ENCODE measurements at regions not wholly inside any gene's neighbourhood (a gene's known extent, or its start where the extent isn't known, plus 50 kb on each side); places are given as distances from the start of the nearest gene placed in this dataset.

DNA sequence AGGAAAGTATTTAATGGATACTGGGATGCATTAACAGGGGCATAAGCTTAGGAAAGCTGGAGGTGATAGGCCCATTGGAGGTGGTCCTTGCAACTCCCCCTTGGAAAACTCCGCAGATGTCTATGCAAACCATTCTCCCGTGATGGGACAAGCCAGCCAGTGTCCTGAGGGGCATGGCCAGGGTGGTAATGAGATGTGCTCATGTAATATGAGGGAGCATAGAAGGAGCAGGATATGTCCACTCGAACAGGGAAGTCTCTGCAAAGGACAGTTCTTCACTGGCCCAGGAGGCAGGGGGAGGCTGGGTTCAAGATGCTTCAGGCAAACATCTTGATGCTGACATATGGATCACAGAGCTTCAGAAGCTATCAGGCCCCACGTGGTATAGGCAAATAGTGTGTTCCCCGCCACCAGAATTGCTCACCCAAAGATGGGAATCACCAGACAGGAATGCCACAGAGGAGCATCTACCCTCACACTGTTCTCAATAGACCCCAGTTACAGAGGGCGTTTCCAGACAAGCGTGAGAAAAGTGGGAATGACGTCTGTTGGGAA is 201.6 kb upstream of the CDH4 start:
- no peak for DNase-seq (ENCODE audit: low read depth)

DNA sequence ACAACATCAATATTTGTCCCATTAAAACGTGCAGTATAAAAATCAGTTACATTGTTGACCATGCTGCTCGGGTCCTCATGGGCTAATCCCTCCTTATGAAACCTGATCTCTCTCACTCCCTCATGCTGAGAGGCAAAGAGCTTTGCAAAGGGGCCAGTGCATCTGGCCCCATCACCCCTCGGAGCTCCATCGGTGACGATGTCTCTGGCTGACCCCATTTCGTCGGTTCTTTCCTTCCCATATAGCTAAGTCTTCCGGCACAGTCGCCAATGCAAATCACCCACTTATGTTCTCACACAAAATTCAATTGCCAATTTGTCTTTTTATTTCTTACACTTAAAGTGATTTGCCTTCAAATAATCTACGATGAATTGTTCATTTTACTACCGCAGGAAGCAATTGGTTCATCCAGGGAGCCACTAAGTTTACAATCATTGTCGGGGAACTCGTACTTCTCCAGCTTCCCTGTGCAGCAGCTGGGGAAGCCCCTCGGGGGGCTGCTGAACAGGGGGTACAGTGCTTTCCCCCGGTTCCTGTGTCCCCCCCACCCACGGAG is 199.8 kb upstream of the CDH4 start:
- DNase-seq (ENCODE audit: low read depth) = no peak

DNA sequence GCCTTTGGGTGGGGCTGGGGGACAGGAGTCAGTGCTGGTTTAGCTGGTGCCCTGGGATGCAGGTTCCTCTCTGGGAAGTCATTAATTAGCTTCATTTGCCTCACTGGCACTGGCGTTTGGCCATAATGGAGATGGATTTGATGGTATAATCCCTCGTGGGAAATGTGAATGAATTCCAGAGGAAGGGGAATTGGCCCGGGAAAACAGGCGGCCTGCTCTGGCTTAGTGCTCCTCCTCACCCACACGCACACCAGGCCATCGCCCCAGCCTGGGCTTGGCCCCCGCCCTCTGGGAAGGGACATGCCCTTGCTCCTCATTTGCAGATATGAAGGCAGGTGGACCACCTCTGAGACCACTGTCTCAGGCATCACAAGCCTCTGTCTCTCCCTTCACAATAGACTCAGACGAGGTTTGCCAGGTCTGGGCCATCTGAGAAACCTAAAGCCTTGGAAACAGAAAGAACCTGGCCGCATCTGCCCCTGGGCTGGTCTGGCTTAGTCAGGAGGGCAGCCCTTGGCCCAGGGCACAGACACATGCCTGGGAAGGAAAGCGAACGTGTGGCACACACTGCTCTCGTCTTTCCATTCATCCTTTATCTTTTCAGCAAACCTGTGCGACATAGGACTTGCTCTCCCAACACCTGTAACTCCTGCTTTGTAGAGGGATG is 199.2 kb upstream of the CDH4 start:
- DNase-seq (ENCODE audit: low read depth) = no peak

DNA sequence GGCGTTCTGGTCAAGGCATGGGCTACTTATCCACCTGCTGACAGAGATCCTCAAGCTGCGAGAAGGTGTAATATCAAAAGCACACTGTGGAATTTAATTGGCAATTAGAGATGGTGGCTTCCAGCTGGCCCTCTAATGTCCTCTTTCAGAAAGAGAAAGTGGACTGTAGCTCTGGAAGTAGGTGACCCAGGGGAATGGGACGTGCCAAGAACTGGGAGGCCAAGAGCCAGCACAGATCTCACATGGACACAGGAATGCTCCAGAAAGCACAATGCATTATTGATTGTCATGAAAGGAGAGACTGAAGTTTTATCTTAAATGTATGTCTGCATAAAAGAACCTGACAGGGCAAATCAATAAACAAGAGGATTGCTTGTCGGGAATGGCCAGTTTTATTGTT is 198.6 kb upstream of the CDH4 start:
- DNase-seq (ENCODE audit: low read depth) = no peak

DNA sequence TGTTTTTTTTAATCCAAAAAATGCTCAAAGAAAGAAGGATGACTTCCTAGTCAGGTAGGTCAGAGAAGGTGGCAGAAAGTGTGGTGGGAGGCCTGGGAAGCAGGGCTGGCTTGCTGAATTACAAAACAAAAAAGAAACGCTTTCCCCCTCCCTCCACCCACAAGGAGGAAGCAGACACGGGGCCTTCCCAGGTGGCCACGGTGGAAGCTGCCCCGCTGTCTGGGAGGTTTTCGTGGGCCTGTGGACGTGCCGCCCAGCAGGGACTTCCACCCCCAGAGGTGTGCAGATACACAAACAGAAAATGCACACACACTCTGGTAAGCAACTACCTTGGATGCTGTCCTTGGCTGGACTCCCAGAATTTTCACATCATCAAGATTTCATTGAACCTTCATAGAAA is 198.2 kb upstream of the CDH4 start:
- DNase-seq (ENCODE audit: low read depth) = no peak

DNA sequence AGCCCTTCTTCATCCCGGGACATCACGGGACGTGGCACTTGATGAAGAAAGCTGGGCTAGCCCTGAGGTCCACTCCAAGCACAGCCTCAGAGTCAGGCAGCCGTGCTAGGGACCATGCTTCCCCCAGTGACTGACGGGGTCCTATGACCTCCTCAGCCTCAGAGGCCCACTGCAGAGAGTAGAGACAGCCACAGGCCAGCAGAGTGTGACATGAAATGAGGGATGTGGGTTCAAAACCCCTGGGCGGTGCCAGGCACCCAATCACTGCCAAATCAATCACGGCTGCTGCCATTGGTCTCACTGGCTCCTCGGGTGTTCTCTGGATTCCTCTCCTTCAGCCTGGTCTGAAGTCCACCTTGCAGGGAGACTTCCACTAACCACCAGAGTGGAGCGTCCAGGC is 197.7 kb upstream of the CDH4 start:
- no peak for DNase-seq (ENCODE audit: low read depth)

DNA sequence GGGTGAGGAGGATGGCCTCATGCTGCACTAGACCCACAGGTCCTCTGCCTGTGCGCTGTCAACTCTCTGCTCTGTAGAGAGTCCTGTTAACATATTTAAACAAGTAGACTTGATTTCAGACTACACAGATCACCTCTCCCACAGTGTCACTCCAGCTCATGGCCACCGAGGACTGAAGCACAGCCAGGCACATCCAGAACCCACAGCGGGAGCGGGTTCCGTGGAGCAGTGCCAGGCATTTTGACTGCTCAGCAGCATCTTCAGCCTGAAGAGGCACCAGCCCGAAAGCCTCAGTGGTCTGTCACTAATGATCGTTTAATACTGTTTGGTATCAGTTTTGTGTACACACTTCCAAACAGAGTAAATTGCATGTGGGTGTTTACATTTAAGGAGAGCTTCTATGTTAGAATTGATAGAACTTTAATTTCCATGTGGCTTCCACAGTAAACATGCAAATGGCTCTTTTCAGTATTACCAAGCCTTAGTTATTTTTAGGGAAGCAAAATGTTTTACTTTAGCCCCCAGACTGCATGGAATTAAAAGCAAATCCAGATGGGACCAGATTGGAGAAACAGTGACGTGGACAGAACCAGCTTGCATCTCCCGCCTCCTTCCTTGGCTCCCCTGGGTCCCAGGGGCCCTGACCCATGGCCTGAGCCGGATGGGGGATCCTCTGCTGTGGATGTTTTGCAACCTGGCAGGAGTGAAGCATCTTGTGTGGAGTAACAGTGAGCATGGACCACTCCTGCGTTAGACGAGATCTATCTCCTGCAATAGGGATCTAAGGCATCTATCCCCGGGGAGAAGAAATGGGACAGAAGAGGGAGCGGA is 196.7 kb upstream of the CDH4 start:
- DNase-seq (ENCODE audit: low read depth) = no peak

DNA sequence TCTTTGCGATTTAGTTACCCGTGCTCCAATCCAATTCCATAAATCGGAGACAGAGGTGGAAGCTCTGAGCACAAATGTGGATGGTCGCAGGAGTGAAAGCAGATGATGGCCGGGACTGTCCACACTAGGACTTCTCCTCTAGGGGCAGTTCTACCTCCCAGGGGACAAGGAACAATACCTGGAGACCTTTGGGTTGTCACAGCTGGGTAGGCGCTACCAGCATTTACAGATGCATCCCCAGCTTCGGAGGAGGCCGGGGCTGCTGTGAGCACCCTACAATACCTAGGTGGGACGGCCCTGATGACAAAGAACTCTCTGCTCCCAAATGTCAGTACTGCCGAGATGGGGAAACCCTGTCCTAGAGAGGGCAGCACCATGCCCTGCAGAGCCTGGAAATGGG is 195.9 kb upstream of the CDH4 start:
- DNase-seq (ENCODE audit: low read depth) = no peak

DNA sequence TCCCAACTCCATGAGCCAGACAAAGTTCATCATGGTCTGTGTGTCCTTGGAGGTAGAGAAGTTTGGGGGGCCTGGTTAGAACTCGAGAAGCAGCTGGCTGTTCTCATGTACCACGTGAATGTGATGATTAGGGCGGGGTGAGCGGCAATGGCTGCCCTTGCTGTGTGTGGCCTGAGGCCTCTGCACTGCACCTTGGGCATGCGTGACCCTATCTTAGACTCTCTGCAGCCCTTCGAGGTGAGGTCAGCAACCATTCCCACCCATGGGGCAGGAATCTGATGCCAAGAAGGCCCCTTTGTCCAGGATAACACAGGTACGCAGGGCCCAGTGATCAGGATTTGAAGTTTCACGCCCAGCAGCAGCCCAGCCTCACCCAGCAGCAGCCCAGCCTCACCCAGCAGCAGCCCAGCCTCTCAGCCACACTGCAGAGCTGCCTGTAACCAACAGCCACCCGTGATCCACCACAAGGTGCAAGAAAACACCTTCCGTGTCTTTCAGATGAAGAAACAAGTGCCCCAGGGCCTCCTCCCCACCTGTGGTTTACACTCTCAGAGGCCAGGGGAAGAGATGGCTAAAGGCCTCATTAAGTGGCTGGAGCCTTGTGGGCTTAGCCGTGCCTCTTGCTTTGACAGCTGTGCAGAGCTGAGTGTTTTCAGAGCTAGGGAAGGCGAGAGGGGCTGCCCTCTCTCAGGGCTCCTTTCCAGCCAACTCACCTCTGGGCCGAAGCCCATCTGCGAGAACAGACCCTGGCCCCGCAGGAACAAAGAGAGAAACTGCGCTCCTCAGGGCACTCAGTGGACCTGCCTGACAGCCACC is 195.2 kb upstream of the CDH4 start:
- no peak for DNase-seq (ENCODE audit: low read depth)

DNA sequence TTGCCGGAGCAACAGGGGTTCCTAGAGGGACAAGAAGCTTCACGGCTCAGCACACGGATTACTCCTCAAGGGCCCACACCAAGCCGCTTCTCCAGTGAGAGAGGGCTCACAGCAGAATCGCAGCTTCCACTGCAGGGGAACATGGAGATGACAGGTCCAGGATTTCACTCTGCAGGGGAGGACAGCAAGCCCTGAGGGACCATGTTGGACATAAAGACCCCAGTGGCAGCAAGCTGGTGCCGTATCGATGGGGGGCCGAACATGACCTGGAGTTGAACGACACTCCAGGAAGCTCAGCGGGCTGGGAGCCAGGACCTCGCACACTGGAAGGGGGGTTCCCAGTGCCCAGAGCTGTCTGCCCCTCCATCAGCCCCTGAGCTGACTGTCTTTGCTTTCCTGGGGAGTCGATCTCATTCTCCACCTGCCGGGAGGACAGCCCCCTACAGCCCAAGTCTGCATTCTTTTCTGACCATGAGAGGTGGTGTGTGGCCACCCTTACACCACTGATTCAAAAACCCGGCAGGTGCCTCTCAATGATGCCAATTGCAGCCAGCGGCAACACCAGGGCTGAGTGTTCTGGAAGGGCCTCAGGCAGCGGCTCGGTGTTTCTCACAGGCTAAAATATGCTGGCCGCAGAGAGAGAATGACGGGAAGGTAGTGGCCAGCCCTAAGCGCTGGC is 194.5 kb upstream of the CDH4 start:
- no peak for DNase-seq (ENCODE audit: low read depth)

DNA sequence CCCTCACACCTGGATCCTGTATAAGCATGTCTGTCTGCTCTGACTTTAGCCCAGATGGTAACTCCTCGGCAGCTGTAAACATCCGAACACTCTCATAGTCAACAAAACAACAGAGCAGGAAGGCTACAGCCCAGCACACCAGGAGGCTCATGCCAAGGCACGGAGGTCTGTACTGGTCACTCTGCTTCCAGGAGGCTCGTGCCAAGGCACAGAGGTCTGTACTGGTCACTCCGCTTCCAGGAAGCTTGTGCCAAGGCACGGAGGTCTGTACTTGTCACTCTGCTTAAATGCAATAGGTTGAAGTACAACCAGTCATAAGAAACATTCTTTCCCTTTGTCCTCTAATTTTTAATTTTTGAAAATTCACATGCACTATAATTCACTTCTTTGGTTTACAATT is 190.1 kb upstream of the CDH4 start:
- no peak for DNase-seq (ENCODE audit: low read depth)

DNA sequence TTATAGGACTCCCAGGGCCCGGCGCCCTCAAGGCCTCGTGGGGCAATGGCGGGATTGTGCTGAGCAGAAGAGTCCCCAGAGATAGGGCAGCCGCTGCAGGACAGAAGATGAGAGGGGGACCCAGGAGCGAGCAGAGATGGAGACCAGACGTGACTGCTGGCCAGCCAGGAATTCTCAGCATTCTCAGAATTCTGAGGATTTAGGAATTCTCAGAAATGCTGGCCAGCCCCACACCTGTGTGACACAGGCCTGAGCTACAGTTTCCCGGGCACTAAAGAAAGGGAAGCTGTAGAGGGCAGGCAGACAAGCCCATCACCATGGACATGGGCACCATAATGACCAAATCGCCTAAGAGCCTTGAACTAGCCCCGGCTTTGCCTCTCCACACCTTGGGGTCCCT is 186.2 kb upstream of the CDH4 start:
- DNase-seq (ENCODE audit: low read depth) = no peak

DNA sequence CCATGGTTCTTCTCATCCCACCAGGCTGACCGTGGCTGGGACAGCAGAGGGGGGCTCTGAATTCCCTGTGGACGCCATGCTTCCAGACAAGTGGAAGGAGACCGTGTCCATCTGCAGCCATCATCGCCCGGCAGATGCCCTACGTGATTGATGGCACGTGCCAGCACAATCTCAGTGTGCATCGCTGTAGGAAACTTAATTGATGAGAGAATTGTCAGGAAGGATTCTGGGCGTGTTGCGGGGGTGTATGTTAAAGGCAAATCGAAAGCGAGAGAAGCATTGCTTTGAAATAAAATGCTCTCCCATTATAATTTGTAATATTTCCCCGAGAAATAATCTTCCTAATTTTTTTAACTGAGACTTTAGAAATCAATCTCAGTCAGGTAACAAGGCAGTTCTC is 185.5 kb upstream of the CDH4 start:
- no peak for DNase-seq (ENCODE audit: low read depth)

DNA sequence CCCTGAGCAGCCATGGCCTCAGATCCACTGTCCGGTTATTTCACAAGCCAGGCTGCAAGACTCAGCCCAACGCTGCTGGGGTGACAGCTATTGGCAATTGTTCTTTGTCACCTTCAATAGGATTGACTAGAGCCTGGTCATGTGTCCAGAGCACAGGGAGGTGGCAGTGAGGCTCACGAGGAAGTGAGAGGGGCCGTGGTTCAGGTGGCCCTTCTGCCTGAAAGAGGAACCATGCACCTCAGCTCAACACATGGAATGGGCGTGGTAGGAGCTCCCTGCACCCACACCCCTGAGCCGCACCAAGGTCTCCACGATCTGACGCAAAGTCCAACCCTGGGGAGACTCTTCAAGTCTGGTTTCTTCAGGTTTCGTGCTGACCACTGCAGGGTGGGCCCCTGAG is 184.8 kb upstream of the CDH4 start:
- no peak for DNase-seq (ENCODE audit: low read depth)

DNA sequence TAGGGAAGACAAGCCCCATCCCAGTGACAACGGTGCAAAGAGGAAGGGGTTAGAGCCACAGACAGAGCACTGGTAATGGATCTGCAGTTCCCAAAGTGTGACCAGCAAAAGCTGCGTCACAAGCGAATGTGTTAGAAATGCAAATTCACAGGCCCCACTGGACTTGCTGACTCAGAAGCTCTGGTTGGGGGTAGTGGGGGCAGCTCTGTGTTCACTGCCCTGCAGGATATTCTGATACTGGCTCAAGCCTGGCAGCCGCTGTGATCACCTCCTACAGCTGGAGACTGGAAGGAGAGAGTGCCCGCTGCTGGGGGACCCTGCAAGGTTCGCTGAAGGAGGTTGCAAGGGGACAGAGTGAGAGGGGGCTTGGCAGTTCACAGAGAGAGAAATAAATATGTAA is 179.7 kb upstream of the CDH4 start:
- DNase-seq (ENCODE audit: low read depth) = no peak

DNA sequence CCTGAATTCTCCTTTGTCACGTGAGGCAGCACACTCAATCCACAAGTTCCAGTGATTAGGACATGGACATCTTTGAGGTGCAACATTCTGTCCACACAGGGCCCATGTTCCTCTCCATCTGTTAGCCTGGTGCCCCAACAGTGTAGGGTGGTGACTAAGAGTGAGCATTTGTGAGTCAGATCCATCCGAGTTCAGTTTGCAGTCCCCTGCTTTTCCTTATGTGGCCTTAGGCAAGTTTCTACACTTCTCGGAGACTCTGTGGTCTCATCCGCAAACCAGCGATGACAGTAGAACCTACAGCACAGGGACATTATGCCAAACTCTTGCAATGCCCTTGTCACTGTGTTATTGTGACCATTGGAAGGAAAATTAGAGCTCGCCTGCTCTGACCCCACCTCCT is 178.7 kb upstream of the CDH4 start:
- no peak for DNase-seq (ENCODE audit: low read depth)

DNA sequence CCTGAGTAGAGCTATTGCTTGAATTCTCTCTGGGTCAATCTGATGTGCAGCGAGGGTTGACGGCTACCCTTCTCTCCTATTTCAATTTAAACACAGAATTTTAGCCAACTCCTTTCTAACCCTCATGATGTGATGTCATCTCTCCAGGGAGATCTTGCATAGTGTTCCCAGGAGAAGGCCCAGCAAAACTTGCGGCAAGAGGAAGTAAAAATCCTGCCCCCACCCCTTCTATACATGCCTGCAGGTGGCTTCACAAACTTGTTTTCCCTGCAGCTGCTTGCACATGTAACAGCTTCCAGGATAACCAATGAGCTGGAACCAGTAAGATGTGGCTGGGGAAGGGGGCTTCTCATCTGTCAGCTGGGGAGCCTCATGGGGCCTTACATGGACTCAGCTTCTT is 169.3 kb upstream of the CDH4 start:
- DNase-seq (ENCODE audit: low read depth) = no peak

DNA sequence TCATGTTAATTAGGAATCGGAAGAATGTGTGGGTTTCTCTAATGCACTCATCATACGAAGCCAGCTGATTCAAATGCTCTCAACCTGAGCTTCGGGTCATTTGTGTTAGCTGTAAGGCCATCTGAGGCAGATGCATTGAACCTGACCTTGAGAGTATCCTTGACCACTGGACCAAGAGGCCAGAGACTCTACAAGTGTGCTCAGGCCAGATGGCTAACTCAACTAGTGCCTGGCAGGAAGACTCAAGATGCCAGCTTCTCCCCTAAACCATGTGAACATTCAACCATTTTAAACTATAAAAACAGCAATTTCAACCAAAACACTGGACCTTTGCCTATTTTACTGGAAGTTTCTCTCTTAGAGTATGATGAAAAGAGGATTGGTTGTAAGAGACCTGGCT is 168.6 kb upstream of the CDH4 start:
- DNase-seq (ENCODE audit: low read depth) = no peak

DNA sequence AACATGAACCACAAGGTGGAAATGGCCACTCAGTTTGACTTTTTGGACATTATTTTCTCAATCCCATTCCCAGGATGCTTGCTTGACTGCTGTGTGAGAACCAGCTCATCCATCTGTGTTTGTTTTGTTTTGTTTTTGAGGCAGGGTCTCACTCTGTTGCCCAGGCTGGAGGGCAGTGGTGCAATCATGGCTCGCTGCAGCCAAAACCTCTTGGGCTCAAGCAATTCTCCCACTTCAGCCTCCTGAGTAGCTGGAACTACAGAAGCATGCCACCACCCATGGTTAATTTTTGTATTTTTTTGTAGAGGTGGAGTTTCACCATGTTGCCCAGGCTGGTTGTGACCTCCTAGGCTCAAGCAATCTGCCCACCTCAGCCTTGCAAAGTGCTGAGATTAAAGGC is 166.0 kb upstream of the CDH4 start:
- DNase-seq (ENCODE audit: low read depth) = no peak

DNA sequence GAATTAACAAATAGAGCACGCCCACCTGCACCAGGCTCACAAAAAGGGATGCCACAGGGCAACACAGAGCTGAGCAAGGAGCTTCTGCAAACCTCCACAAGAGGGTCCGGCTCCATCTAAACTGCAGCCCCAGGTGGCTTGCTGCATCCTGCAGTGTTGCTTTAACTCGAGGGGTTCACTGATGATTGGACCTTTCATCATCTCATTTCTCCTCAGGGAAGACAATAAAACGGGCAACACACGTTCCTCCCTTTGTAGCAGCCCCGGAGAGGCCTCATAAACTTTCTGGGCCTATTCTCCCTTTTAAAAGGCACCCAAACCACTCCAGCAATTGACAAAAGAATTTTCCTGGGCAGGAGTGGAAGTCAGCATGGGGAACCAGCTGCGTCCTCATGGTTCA is 161.5 kb upstream of the CDH4 start:
- DNase-seq (ENCODE audit: low read depth) = no peak

DNA sequence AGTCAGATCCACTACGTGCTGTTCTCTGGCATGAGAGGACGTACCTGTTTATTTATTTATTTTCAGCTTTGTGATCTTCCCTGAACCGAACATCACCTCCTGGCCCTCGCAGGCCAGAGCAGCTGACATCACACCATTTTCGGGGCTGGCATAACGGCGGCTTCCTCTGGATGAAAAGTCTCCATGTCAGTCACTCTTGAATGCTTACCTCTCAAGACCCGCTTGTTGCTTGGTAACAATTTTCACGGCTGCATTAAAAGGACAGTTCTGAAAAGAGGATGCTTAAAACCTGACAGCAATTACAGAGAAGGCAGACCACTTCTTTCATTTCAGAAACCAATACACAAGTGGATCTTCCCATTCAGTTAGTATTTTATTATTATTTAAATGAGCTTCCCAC is 159.8 kb upstream of the CDH4 start:
- no peak for DNase-seq (ENCODE audit: low read depth)

DNA sequence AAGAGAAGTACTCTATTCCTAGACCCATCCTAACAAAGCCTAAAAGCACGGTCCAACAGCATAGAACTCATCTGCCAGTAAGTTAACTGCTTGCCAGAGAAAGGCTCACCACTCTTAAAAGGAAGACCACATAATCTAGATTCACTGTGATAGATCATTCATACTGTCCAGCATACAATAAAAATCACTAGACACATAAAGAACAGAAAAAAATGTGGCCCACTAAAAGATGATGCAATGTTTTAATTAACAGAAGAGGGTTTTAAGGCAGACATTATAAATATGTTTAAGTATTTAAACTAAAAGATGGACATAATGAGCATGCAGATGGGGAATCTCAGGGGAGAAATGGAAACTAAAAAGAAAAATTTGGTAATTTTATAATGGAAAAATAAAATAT is 157.5 kb upstream of the CDH4 start:
- DNase-seq (ENCODE audit: low read depth) = no peak
